ENCODE measurements at regions not wholly inside any gene's neighbourhood (a gene's known extent, or its start where the extent isn't known, plus 50 kb on each side); places are given as distances from the start of the nearest gene placed in this dataset.

- ChIA-PET POLR2A (no interaction called here), CTCF (ENCODE audit: unreplicated experiment) (no interaction called here)
- no peaks in the 10 kb centered on the region for H3K9me2 ChIP-seq (ENCODE audit: insufficient read depth, low read length)
- BruUV-seq (replicated peaks), result no TSS peak
- H3K36me3 ChIP-seq (ENCODE audit: insufficient read depth, low read length), result no peaks in the 10 kb centered on the region
- no peaks in the 10 kb centered on the region for H3K79me2 ChIP-seq (ENCODE audit: insufficient read depth, low read depth, low read length)
- H4K20me1 ChIP-seq (ENCODE audit: insufficient read depth, low read length), result no peaks in the 10 kb centered on the region
- no peak for DNase-seq (ENCODE audit: low spot score)
- no peak overlapping the region for H3K4me3 ChIP-seq (ENCODE audit: low read depth, low read length, poor library complexity, severe bottlenecking)
- intact Hi-C loops (cut with micrococcal nuclease; ENCODE audit: unreplicated experiment), result no loop called here
- H3K9me3 ChIP-seq (ENCODE audit: low read length), result no peaks in the 10 kb centered on the region
- TF ChIP-seq EZH2phosphoT487 (IDR thresholded peaks at IDR 0.05; ENCODE audit: borderline replicate concordance, low read depth, low read length), result no peak
- no peak for TF ChIP-seq CTCF (conservative IDR thresholded peaks at IDR 0.05; ENCODE audit: low read length)
- H3K4me1 ChIP-seq (ENCODE audit: insufficient read depth, low read length, poor library complexity, severe bottlenecking), result no peaks in the 10 kb centered on the region
- no peak overlapping the region for H2AFZ ChIP-seq (ENCODE audit: low read length)
- H3K27ac ChIP-seq (ENCODE audit: low read depth, low read length, poor library complexity, severe bottlenecking), result no peak overlapping the region
- no peak overlapping the region for H3K4me2 ChIP-seq (ENCODE audit: low read length)
These were observed 307.9 kb downstream of the HLX start for GRCh38 chr1:221187174-221187573.

GRCh38 chr1:221188458-221188857 lies 309.2 kb downstream of the HLX start:
- TF ChIP-seq CTCF (conservative IDR thresholded peaks at IDR 0.05; ENCODE audit: low read length), result no peak
- no peak for TF ChIP-seq EZH2phosphoT487 (IDR thresholded peaks at IDR 0.05; ENCODE audit: borderline replicate concordance, low read depth, low read length)
- Histone ChIP-seq H3K4me1 (ENCODE audit: insufficient read depth, low read length, poor library complexity, severe bottlenecking) (no peaks in the 10 kb centered on the region), H3K4me3 (ENCODE audit: low read depth, low read length, poor library complexity, severe bottlenecking) (no peak overlapping the region), H3K27ac (ENCODE audit: low read depth, low read length, poor library complexity, severe bottlenecking) (no peak overlapping the region), H3K36me3 (ENCODE audit: insufficient read depth, low read length) (no peaks in the 10 kb centered on the region), H3K9me2 (ENCODE audit: insufficient read depth, low read length) (no peaks in the 10 kb centered on the region), H3K9me3 (ENCODE audit: low read length) (no peaks in the 10 kb centered on the region), H3K4me2 (ENCODE audit: low read length) (no peak overlapping the region), H2AFZ (ENCODE audit: low read length) (no peak overlapping the region), H3K79me2 (ENCODE audit: insufficient read depth, low read depth, low read length) (no peaks in the 10 kb centered on the region), H4K20me1 (ENCODE audit: insufficient read depth, low read length) (no peaks in the 10 kb centered on the region)
- CTCF ChIA-PET (ENCODE audit: unreplicated experiment), result no interaction called here
- no peak for DNase-seq (ENCODE audit: low spot score)
- intact Hi-C loops (cut with micrococcal nuclease; ENCODE audit: unreplicated experiment), result no loop called here
- BruUV-seq (replicated peaks), result no TSS peak
- POLR2A ChIA-PET, result interaction anchor here (0.5 to 1.3 kb wide), 4 partner anchors 9 to 882 kb away, joined by 3 to 5 read pairs (median 3); no protein-coding TSS in a partner anchor

GRCh38 chr1:221190249-221190648 lies 311.0 kb downstream of the HLX start:
- Histone ChIP-seq H3K4me3 (ENCODE audit: low read depth, low read length, poor library complexity, severe bottlenecking) (no peak overlapping the region), H3K27ac (ENCODE audit: low read depth, low read length, poor library complexity, severe bottlenecking) (no peak overlapping the region), H2AFZ (ENCODE audit: low read length) (no peak overlapping the region), H3K4me1 (ENCODE audit: insufficient read depth, low read length, poor library complexity, severe bottlenecking) (no peaks in the 10 kb centered on the region), H4K20me1 (ENCODE audit: insufficient read depth, low read length) (no peaks in the 10 kb centered on the region), H3K36me3 (ENCODE audit: insufficient read depth, low read length) (no peaks in the 10 kb centered on the region), H3K4me2 (ENCODE audit: low read length) (no peak overlapping the region), H3K9me3 (ENCODE audit: low read length) (no peaks in the 10 kb centered on the region), H3K9me2 (ENCODE audit: insufficient read depth, low read length) (no peaks in the 10 kb centered on the region), H3K79me2 (ENCODE audit: insufficient read depth, low read depth, low read length) (no peaks in the 10 kb centered on the region)
- ChIA-PET CTCF (ENCODE audit: unreplicated experiment) (no interaction called here), POLR2A (no interaction called here)
- no peak for DNase-seq (ENCODE audit: low spot score)
- TF ChIP-seq EZH2phosphoT487 (IDR thresholded peaks at IDR 0.05; ENCODE audit: borderline replicate concordance, low read depth, low read length), result no peak
- no peak for TF ChIP-seq CTCF (conservative IDR thresholded peaks at IDR 0.05; ENCODE audit: low read length)
- intact Hi-C loops (cut with micrococcal nuclease; ENCODE audit: unreplicated experiment), result no loop called here
- no TSS peak for BruUV-seq (replicated peaks)
